ENCODE measurements at regions not wholly inside any gene's neighbourhood (a gene's known extent, or its start where the extent isn't known, plus 50 kb on each side); places are given as distances from the start of the nearest gene placed in this dataset.
"Not testable (repeated sequence)": the region's sequence is repeated elsewhere in the genome, so short reads cannot be mapped to it uniquely, and the experiment has no call there.

DNA sequence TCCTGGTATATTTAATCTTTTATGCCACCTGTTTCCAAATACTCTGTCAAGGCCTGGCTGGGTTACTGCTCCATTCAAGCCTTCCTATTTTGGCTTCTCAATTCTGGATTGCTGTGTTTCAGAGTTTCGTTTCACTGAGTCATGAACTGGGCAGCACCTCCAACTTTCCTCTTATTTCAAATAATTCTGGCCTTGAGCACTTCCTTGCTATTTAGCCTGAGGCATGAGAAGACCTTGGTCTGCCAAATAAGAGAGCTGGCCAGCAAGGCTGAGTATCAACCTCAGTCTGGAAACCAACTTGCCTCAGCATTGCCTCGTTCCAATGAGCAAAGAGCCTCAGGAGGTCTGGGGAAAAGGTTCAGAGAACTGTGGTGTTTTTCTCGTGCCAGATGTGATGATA lies 66.6 kb downstream of the TNFAIP3 start:
- DNase-seq: peak; percentile 52 to 87 (median 80)

DNA sequence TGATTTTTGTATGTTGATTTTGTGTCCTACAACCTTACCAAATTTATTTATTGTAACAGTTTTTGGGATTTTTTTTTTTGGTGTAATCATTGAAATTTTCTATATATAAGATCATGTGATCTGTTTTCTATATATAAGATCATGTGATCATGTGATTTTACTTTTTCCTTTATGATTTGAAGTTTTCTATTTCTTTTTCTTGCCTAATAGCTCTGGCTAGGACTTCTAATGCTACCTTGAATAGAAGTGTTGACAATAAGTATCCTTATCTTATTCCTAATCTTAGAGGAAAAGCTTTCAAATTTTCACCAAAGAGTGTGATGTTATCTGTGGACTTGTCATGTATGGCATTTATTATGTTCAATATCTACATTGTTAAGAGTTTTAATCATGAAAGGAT lies 69.7 kb downstream of the TNFAIP3 start:
- DNase-seq: no peak

DNA sequence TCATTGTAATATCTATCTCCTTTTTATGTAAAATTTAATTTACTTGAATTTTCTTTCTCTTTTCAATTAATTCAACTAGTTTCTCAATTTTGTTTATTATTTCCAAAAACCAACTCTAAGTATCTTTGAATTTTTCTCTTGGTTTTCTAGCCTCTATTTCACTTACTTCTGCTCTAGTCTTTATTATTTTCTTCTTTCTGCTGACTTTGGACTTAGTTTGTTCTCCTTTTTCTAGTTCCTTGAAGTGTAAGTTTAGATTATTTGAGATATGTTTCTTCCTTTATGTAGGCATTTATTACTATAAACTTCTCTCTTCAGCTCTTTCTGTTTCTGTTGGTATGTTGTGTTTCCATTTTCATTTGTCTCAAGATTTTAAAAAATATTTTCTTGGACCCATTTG lies 70.8 kb downstream of the TNFAIP3 start:
- no peak for DNase-seq

DNA sequence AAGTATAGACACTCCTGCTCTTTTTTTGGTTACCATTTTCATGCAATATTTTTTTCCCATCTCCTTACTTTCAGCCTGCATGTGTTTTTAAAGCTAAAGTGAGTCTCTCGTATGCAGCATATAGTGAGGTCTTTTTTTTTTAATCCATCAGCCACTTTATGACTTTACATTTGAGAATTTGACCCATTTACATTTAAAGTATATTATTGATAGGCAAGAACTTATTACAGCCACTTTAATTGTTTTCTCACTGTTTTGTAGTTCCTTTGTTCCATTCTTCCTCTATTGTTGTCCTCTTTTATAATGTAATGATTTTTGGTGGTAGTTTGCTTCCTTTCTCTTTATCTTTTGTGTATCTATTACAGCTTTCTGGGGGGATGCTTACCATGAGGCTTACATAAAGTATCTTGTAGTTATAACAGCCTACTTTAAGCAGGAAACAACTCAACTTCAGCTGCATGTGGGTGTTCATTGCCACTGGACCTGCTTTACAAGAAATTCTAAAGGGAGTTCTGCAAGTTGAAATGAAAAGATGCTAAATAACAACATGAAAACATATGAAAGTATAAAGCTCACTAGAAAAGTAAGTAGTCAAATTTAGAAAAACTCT lies 71.8 kb downstream of the TNFAIP3 start:
- DNase-seq: no peak

DNA sequence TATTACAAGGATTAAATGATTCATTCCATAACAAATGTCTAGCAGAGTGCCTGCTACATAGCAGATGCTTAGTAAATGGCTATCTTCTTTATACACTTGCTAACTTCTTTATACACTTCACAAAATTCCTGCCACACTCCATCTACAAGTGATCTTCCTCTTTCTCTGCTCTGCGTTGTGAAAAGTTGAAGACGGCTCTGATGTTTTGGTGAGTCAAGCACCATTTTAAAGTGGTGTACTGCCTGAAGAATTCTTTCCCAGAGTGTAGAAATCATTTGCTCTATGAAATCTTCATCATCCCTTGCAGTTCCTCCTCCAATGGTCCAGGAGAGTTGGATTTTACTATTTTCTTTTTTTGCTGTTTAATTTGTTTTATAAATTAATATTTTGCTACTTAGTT lies 74.9 kb downstream of the TNFAIP3 start:
- no peak for DNase-seq

DNA sequence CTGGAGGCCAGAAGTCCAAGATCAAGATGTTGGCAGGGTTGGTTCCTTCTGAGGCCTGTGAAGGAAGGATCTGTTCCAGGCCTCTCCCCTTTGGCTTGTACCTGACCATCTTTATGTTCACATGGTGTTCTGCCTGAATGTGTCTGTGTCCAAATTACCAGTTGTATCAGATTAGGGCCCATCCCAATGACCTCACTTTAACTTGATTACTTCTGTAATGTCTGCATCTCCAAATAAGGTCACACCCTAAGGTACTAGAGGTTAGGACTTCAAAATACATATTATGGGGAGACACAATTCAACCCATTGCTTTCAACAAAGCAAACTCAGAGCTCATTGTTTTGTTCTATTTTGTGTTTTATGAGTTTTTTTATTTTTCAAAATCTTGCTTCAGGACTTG lies 75.7 kb downstream of the TNFAIP3 start:
- DNase-seq: no peak

DNA sequence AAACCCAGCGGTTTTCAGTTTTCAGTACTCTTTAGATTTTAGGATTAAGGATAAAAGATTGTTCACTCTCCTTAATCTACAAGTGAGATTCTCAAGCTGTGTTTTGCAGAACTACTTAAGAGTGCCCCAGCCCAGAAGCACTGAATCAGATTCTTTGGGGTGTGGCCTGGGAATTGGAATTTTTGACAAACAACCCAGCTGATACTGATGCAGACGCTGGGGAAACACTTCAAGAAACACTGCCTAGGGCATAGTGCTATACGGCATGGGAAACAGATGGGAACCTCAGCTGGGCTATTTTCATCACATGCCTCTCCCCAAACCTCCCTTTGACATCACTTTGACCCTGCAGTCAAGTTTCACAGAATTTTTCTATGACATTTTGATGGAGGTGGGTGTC lies 77.3 kb downstream of the TNFAIP3 start:
- not testable (repeated sequence) for DNase-seq

DNA sequence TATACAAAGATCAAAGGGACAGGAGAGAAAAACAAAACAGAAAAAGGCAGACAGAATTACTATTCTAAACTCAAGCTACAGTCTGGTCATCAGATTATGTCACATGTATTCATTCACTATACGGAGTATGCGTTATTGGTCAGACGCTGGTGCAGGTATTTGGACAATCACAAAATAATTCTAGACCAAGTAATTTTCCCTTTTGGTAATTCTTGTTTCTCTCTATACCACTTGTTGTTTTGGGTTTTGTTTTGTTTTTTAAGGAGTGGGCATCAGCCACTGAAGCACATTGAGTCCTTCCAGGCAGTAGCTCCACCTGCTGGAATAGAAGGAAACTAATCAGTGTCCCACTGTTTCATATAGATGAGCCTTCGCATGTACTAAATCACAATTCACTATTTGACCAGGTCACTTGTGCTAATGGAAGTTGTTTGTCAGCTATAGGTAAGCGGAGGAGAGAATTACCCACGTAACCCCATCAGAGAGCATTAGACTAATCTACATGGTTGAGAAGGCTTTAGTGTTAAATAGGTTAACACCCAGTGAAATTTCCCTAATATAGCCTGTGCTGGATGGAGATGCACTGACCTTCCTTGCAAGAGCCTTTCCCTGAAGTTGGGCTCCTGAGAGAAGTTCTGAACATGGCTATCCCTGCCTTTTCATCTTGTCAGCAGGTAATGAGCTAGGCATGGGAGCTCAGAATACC lies 77.9 kb downstream of the TNFAIP3 start:
- peak in 1 of 3 donors; percentile 57 for DNase-seq

DNA sequence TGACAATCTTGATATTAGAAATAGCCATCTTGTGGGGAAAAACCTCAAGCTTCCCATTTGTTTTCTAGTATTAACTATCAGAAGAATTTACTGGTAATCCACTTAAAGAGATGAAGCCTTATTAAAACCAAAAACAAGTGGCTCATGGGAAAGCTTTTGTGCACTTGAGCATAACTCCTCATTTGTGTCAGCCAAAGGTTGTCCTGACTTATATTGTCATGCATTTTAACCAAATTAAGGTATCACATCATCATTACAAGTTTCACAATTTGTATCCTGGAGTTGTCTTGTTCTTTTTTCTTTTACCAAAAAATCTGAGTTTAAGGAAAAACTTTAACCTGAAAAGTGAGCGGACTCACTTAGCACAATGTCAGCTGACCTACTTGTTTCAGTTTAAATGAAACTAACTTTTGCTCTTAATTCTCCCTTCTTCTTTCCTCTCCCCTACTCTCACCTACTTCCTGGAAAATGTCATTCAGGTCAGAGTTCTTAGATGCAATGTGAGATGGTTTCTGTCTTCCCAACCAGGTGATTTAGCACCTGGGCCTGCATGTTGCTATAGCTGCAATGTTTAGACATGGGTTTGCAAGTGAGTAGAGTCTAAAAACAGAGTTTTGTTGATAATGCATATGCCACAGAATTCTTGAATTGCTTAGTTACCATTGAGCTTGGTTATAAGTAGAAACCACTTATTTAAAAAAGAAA lies 82.8 kb downstream of the TNFAIP3 start:
- no peak for DNase-seq

DNA sequence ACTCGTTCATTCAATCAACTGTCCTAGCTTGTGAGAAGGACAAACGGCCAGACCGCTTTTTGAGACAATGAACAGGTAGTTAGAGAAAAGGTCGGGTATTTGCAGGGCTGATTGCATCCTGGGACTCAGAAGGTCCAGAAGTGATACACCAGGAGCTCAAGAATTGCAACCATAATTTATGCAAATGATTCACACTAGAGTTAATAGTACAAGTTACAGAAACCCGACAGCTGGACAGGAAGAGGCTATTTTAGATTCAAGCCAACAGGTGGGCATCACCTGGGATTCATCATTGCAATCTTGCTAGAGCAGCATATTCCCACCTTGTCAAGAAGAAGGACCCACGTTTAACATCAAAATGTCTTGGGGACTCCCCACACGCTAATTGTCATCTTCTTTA lies 83.5 kb downstream of the TNFAIP3 start:
- no peak for DNase-seq

DNA sequence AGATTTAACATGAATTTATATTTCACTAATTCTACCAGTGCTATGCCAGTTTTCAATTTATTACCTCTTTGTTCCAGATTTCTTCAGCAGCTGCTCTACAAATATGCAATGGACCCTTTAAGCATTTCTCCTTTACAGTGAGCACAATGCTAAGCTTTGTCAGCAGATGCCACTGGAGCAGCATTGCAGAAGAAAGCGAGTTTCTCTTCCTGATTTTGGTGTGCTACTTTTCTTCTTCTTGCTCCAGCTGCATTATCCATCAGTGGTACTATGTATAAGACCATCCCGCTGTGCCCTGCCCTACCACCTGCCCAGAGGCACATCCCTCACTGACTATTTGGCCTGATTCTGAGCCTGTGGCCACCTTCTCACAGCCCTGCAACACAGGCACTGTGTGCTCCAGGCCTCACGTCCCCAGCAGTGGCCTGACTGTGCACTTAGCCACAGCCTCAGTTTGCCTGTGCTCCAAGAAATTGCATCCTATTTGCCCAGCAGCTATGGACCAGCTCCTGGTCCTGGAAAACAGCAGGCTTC lies 84.1 kb downstream of the TNFAIP3 start:
- DNase-seq: no peak

DNA sequence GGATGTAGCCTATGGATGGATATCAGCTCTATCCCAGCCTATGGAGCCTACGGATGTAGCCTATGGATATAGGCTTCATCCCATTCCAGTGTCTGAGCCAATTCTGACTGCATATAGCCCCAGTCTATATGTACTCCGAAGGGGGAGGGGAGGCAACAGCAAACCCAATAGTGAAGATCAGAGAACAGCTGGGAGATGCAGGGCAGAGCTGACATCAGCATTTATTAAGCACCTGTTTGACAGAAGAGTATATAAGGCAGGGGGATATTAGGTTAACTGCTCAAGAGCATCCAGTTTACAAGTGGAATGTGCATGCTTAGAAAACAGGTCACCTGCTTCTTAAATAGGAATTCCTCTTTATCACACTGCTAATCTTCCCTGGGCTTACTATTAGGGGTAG lies 85.2 kb downstream of the TNFAIP3 start:
- no peak for DNase-seq

DNA sequence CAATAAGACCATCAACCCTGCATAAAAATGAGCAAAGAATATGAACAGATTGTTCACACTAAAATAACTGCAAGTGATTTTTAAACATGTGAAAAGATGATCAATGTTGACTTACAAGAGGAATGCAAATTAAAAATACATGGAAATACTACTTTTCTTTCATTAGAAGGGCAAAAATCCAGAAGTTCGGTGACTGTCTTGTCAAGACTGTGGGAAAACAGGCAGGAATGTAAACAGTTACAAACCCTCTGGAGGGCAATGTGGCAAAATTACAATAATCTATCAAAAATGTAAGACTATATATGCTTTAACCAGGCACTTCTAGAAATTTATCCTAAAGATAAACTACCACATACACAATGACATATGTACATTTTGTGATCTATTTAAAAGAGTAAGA lies 86.7 kb downstream of the TNFAIP3 start:
- DNase-seq: no peak

DNA sequence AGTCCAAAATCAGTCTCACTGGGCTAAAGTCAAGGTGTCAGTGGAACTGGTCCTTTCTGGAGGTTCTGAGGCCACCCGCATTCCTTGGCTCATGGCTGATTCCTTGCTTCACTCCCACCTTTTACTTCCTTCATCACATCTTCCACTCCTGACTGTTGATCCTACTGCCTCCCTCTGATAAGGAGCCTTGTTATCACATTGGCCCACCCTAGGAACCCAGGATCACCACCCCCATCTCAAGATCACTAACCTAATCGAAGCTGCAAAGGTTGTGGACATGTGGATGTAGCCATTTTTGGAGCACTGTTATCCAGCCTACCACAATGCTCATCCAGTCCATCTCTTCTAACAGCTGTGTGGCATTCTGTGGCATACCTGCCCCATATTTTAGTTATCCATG lies 87.2 kb downstream of the TNFAIP3 start:
- DNase-seq: no peak

DNA sequence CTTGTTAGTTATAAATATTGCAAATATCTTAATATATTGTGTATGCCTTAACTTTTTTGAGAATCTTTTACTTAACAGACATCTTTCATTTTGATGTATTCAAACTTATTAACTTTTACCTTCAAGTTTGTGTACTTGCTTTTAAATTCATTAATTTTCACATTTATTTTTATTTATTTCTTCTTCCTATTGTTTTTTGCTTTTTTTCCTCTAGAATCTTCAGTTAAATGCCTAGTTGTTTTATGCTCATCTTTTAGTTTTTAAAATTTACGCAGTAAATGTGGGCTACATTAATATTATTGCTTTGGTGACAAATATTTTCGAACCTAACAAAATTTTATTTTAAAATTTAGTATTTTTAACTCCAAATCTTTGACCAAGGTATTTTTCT lies 89.0 kb downstream of the TNFAIP3 start:
- DNase-seq: no peak

DNA sequence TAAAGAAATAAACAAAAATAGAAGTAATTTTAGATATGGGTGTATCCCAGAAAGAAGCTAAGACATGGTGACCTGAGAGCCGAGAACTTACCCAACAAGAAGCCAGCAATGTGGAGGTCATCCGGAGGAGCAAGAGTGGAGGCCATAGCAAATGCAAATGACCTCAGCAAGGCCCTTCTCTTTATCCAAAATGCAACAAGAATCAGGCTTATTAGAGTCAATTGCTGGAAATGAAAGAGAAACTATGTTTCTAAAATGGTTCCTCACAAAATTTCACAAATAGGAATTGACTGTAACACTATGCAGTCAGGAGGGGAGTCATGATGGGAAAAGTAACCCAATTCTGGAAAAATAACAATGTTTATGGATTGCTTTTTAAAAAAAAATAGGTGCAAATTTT lies 90.4 kb downstream of the TNFAIP3 start:
- DNase-seq: no peak

DNA sequence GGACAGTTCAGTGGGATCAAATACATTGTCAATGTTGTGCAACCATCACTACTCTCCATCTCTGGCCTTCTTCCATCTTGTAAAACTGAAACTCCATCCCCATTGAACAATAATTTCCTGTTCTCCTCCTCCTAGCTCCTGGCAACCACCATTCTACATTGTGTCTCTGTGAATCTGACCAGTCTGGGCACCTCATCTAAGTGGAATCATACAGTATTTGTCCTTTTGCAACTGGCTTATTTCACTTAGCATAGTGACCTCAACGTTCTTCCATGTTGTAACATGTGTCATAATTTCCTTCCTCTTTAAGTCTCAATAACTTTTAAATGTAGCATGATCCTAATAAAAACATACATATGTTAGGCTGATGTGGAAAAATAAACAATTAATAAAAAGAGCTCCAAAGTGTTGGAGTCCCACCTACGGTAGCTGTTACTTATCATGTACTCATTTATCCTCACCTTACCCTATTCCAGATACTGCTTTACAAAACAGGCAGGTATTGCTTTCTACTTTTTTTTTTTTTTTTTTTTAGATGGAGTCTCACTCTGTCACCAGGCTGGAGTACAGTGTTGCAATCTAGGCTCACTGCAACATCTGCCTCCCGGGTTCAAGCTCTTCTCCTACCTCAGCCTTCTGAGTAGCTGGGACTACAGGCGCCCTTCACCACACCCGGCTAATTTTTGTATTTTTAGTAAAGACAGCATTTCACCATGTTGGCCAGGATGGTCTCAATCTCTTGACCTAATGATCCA lies 91.9 kb downstream of the TNFAIP3 start:
- no peak for DNase-seq

DNA sequence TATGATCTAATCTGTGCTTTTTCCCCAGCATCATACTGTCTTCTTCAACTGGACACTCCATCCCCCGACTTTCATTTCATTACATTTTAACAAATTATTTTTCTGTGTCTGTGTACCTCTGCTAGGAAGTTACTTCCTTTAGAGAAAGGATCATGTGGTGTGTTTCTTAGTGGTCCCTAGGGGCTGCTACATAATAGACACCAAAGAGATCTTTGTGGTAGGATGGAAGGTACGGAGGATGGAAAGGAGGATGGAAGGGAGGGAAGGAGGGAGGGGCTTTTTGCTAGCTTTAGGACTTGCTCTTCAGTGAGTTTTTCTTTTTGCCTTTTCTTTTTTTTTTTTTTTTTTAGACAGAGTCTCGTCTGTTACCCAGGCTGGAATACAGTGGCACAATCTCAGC lies 95.7 kb downstream of the TNFAIP3 start:
- no peak for DNase-seq

DNA sequence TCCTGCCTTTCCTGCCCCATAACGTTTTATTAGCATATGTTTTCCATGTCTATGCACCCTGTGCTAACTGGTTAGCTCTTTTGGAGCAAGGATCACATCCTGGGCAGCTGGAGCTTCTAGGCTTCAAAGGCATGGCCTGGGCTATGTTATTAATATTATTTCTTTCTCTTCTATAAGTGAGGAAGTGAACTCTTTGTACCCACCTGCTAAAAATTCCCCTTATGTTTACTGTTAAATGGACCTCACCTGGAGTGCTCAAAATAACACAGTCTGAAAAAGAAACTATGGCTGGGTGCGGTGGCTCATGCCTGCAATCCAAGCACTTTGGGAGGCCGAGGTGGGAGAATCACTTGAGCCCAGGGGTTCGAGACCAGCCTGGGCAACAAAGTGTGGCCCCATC lies 97.8 kb downstream of the TNFAIP3 start:
- no peak for DNase-seq

DNA sequence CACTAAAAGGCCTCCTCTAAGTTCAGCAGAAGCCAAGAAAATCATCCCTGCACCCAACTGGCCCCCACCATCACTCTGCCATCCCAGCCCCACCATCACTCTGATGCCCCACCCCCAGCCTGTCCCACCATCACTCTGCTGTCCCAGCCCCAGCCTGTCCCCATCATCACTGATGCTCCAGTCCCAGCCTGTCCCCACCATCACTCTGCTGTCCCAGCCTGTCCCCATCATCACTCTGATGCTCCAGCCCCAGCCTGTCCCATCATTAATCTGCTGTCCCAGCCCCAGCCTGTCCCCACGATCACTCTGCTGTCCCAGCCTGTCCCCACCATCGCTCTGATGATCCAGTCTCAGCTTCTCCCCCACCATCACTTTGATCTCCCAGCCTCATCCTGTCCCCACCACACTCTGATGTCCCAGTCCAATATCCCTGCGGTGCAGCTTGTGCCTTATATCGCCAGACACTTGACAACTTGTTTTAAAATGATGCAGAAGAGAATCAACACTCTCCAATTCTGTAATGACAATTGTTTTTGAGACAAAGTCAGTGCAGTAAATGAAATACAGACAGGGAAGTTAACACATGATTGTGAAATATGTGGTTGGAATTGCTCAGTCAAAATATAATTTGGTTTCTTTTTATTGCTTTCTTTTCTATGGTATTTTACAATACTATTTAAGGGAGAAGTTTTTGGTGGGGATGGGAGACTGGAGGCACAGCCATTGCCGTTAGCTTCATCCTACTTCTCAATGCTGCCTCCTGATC lies 100.8 kb downstream of the TNFAIP3 start:
- no peak for DNase-seq

DNA sequence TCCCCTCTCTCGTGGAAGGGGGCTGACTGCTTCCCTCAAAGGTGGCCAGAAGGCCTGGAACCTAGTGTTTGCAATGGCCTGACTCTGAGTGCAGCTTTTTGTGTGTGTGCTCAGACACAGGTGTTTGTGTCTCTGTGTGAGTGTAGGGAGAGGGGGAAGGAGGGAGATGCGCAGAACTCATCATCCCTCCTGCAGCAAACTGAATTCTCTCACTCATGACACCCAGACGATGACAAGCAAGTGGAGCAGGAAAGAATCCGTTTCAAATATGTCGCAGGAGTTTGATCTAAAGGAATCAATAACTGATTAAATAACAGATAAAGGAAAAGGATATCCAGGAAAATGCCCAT lies 101.4 kb downstream of the TNFAIP3 start:
- no peak for DNase-seq

DNA sequence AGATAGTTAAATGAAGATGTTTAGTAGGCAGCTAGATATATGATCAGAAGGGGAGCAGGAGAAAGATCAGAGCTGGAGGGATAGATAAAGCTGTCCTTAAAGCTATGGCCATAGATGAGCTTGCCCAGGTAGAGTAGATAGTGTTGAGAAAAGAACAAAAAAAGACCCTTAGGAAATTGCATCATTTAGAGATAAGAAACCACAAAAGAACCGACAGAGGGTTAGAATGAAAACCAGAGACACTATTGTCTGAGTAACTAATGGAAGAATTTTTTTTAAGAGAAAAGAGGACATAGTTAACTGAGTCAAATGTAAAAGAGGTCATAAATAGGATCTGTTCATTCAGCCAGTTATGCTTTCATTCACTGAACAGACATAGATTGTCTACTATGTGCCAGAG lies 101.8 kb downstream of the TNFAIP3 start:
- DNase-seq: no peak

Measured in muscle of back (tissue), 3 donors.